ENCODE measurements at regions not wholly inside any gene's neighbourhood (a gene's known extent, or its start where the extent isn't known, plus 50 kb on each side); places are given as distances from the start of the nearest gene placed in this dataset.

DNA sequence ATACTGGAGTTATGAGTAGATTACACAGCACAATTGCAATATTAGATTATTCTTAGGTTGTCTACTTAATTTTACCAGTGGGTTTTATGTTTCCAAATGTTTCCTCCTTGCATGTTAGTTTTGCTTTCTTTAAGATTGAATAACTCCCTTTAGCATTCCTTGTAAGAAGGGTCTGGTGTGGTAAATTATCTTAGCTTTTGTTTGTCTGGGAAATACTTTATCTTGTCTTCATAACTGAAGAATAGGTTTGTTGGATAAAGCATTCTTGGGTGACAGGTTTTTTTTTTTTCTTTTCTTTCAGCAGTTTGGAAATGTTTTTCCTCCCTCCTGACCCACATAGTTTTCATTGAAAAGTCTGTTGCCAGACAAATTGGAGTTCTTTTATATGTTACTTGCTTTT is 531.1 kb downstream of the ANXA1 start:
- TF ChIP-seq CTCF (IDR thresholded peaks at IDR 0.05) = no peak
- TF ChIP-seq POLR2A (IDR thresholded peaks at IDR 0.05) = no peak
